Left forelimb (tissue), 1 donor: ENCODE measurements at regions not wholly inside any gene's neighbourhood (a gene's known extent, or its start where the extent isn't known, plus 50 kb on each side); places are given as distances from the start of the nearest gene placed in this dataset.
"Not testable (repeated sequence)": the region's sequence is repeated elsewhere in the genome, so short reads cannot be mapped to it uniquely, and the experiment has no call there.

Experiments
- DNase-seq: peaks from one replicate; pipeline ENCODE4 v3.0.0-alpha.2; 2018; ENCODE audit warnings: low spot score

- DNase-seq: no peak
Measured at GRCh38 chr1:213417225-213417820, 366.3 kb downstream of the RPS6KC1 start.

GRCh38 chr1:213417846-213418245, 366.8 kb downstream of the RPS6KC1 start:
- DNase-seq: no peak

- no peak for DNase-seq
Measured at GRCh38 chr1:213418268-213419071, 367.4 kb downstream of the RPS6KC1 start.

GRCh38 chr1:213419401-213420030, 368.5 kb downstream of the RPS6KC1 start:
- no peak for DNase-seq

GRCh38 chr1:213421178-213421577, 370.1 kb downstream of the RPS6KC1 start:
- not testable (repeated sequence) for DNase-seq

GRCh38 chr1:213423041-213423440, 372.0 kb downstream of the RPS6KC1 start:
- DNase-seq: no peak

- no peak for DNase-seq
Measured at GRCh38 chr1:213423605-213424004, 372.6 kb downstream of the RPS6KC1 start.

GRCh38 chr1:213425376-213426030, 374.5 kb downstream of the RPS6KC1 start:
- DNase-seq: no peak

GRCh38 chr1:213429642-213430041, 378.6 kb downstream of the RPS6KC1 start:
- no peak for DNase-seq

GRCh38 chr1:213435715-213436114, 384.7 kb downstream of the RPS6KC1 start:
- no peak for DNase-seq

GRCh38 chr1:213438339-213438738, 387.3 kb downstream of the RPS6KC1 start:
- no peak for DNase-seq

GRCh38 chr1:213439703-213440102, 388.7 kb downstream of the RPS6KC1 start:
- DNase-seq: no peak

GRCh38 chr1:213440766-213441165, 389.7 kb downstream of the RPS6KC1 start:
- no peak for DNase-seq

GRCh38 chr1:213443415-213443814, 392.4 kb downstream of the RPS6KC1 start:
- no peak for DNase-seq

GRCh38 chr1:213444224-213444623, 393.2 kb downstream of the RPS6KC1 start:
- no peak for DNase-seq

GRCh38 chr1:213446496-213446895, 395.5 kb downstream of the RPS6KC1 start:
- DNase-seq: no peak

GRCh38 chr1:213448360-213448759, 397.3 kb downstream of the RPS6KC1 start:
- no peak for DNase-seq

- no peak for DNase-seq
Measured at GRCh38 chr1:213448776-213449175, 397.7 kb downstream of the RPS6KC1 start.

- DNase-seq: no peak
Measured at GRCh38 chr1:213452501-213452900, 401.5 kb downstream of the RPS6KC1 start.

GRCh38 chr1:213457186-213457585, 406.1 kb downstream of the RPS6KC1 start:
- DNase-seq: no peak

GRCh38 chr1:213457733-213458132, 406.7 kb downstream of the RPS6KC1 start:
- no peak for DNase-seq

GRCh38 chr1:213462374-213462773, 411.3 kb downstream of the RPS6KC1 start:
- not testable (repeated sequence) for DNase-seq
